Astrocyte (in vitro differentiated cells and primary cell): ENCODE measurements at regions not wholly inside any gene's neighbourhood (a gene's known extent, or its start where the extent isn't known, plus 50 kb on each side); places are given as distances from the start of the nearest gene placed in this dataset.

ENCODE experiments used
- CTCF ChIP-seq: IDR thresholded peaks from 2 replicates; pipeline ENCODE4 v1.5.1; 2011; ENCODE audit warnings: low read depth, mild to moderate bottlenecking, inconsistent platforms, low read length, moderate library complexity; ENCODE audit not compliant: insufficient read depth
- EZH2 ChIP-seq: IDR thresholded peaks from 2 replicates; pipeline ENCODE4 v1.6.1; 2012; ENCODE audit warnings: mild to moderate bottlenecking, low read length, inconsistent platforms; ENCODE audit not compliant: insufficient read depth

- TF ChIP-seq CTCF (no peak), EZH2 (no peak)
Observed at GRCh38 chr1:196005426-196005825, 602.8 kb downstream of the KCNT2 start.
